ENCODE measurements at regions not wholly inside any gene's neighbourhood (a gene's known extent, or its start where the extent isn't known, plus 50 kb on each side); places are given as distances from the start of the nearest gene placed in this dataset.
"Not testable (repeated sequence)": the region's sequence is repeated elsewhere in the genome, so short reads cannot be mapped to it uniquely, and the experiment has no call there.

DNA sequence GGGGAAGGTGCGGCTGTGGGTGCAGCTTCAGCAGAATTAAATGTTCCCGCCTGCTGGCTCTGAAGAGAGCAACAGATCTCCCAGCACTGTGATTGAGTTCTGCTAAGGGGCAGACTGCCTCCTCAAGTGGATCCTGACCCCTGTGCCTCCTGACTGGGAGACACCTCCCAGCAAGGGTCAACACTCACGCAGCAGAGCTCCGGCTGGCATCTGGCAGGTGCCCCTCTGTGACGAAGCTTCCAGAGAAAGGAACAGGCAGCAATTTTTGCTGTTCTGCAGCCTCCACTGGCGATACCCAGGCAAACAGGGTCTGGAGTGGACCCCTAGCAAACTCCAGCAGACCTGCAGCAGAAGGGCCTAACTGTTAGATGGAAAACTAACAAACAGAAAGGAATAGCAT, 454.3 kb upstream of the MIR17HG start:
- TF ChIP-seq, protein P1, sequence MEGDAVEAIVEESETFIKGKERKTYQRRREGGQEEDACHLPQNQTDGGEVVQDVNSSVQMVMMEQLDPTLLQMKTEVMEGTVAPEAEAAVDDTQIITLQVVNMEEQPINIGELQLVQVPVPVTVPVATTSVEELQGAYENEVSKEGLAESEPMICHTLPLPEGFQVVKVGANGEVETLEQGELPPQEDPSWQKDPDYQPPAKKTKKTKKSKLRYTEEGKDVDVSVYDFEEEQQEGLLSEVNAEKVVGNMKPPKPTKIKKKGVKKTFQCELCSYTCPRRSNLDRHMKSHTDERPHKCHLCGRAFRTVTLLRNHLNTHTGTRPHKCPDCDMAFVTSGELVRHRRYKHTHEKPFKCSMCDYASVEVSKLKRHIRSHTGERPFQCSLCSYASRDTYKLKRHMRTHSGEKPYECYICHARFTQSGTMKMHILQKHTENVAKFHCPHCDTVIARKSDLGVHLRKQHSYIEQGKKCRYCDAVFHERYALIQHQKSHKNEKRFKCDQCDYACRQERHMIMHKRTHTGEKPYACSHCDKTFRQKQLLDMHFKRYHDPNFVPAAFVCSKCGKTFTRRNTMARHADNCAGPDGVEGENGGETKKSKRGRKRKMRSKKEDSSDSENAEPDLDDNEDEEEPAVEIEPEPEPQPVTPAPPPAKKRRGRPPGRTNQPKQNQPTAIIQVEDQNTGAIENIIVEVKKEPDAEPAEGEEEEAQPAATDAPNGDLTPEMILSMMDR (conservative IDR thresholded peaks at IDR 0.05; ENCODE audit: low read depth, low read length) = not testable (repeated sequence)
- TF ChIP-seq BHLHE40 (IDR thresholded peaks at IDR 0.05; ENCODE audit: low read depth, low read length); CEBPB (IDR thresholded peaks at IDR 0.05; ENCODE audit: low read depth, low read length); RCOR1 (IDR thresholded peaks at IDR 0.05; ENCODE audit: insufficient replicate concordance, low read length); POLR2A (IDR thresholded peaks at IDR 0.05; ENCODE audit: low read depth, low read length): not testable (repeated sequence)
- TF ChIP-seq, protein P2, sequence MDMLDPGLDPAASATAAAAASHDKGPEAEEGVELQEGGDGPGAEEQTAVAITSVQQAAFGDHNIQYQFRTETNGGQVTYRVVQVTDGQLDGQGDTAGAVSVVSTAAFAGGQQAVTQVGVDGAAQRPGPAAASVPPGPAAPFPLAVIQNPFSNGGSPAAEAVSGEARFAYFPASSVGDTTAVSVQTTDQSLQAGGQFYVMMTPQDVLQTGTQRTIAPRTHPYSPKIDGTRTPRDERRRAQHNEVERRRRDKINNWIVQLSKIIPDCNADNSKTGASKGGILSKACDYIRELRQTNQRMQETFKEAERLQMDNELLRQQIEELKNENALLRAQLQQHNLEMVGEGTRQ (IDR thresholded peaks at IDR 0.05; ENCODE audit: low read depth, low read length) = not testable (repeated sequence)

Measured in IMR-90 (cell line).